ENCODE measurements at regions not wholly inside any gene's neighbourhood (a gene's known extent, or its start where the extent isn't known, plus 50 kb on each side); places are given as distances from the start of the nearest gene placed in this dataset.

DNA sequence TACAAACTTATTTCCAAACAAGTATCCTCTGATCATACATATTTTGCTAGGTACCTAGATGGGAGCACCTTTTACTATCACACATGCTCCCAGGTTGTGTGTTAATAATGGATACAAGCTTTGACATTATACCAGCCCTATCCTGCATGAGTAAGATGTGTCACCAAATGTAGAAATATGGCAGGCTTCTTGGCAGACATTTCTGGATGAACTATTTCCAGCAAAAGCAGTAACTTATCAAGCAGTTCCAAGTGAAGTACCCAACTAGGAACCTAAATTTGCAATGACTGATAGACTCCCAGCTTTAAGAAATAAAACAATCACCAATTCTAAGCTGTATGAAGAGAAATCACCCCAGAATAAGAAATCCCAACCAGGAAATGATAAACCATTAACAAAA is 103.7 kb upstream of the TMEM72 start:
- TF ChIP-seq CTCF (conservative IDR thresholded peaks at IDR 0.05): no peak
- TF ChIP-seq EZH2 (IDR thresholded peaks at IDR 0.05; ENCODE audit: low read depth): no peak

Measured in PC-9 (cell line).